Endothelial cell of hepatic sinusoid (primary cell): ENCODE measurements at regions not wholly inside any gene's neighbourhood (a gene's known extent, or its start where the extent isn't known, plus 50 kb on each side); places are given as distances from the start of the nearest gene placed in this dataset.

Experiments used
- in situ Hi-C: cut with HindIII; loops from 2 replicates; pipeline ENCODE4 v1.10.0; 2017; ENCODE audit warnings: low sequenced_read_pairs

DNA sequence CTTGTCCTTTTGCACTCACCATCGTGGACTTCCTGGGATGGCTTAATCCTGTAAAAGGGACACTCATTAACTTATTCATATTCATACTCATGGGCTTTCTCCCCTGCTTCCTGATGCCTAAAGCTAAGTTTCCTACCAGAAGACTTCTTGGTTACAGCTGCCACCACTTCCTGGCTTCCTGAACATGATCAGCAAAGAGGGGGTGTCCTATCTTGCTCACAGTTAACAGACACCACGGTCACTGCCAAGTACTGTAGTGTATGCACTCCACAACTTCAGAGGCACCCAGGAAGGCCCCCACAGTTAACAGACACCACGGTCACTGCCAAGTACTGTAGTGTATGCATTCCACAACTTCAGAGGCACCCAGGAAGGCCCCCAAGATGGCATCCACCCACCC, 177.8 kb downstream of the SIPA1L2 start:
- in situ Hi-C loops, result no loop called here

DNA sequence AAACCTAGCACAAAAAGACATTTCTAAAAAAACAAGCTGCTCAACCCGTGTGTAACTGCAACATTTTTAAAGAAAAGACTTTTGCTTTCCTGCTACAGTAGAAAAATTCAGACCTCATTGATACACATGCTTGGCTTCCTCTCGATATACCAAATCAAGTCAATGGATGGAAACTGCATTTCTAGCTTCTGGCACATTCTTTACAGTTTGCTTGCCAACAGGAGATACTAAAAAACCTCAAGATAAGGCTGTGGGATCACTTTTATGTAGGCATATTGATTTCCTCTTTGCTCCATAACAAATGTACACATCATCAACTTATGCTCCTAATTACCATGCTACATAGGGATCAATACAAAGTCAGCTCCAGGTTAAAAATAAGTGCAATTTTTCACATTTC, 178.4 kb downstream of the SIPA1L2 start:
- in situ Hi-C loops, result no loop called here

DNA sequence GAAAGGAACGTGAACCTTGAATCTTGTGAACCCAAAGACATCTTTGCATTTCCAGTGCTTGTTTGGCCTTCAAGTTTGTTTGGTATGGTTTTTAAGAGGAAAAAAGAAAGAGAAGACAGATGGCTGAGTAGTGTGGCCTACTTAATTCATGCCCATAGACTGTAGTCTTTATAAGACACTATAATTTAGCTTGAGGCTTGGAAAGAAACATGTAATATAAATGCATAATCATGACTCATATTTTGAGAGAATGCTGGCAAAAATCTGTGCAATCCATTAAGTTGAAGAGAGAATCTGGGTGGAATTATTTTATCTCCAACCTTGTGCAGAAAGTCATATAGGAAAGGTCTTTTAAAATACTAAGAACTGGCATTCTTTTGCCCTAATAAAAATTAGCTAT, 179.3 kb downstream of the SIPA1L2 start:
- in situ Hi-C loops, result no loop called here

DNA sequence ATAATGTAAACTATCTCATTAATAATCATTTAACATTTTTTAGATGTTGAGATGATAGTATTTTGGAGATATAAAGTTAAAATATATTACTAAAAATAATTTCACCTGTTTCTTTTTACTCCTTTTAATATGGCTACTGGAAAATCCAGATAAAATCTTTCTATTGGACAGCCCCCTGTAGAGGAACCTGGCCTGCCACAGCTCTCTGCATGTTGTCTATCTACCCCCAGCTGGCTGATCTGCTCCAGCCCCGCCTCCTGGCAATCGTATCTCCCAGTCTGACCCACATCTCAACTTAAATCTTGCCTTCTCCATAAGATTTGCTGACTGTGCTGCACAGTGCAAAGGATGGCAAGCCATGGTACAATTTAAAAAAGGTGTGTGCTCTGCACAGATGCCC, 182.8 kb downstream of the SIPA1L2 start:
- in situ Hi-C loops, result no loop called here

DNA sequence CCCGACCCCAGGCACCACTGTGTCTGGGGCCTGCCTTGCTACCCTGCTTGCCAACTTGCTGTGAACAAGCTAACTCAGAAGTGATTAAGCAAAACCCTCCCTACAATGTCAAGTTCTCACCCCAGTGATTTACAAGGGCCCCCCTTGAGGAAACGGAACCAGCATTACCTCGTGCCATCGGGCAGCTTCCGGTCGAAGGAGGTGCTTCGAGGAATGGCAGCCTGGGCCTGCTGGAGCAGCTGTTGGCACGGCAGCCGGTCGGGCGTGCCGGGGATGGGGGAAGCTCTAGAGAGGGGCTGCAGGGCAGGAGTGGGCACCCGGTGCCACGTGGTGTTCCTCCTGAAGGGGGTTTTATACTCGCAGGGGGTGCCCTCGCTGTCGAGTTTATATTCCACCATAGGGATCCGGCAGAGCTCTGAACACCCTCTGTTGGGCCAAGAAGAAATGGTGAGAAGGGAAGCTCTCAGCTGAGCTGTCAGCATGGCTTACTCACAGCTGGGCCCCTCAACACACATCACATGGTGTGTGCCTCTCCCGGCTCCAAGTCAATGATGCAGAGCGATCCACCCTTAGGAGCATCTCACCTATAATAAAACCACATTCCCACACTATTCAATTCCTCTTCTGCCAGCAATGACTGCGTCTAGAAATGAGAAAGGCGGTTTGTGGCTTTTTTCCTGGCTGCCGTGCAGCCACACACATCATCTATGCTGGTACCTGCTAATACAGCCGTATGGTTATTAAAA, 184.4 kb downstream of the SIPA1L2 start:
- in situ Hi-C loops, result no loop called here

DNA sequence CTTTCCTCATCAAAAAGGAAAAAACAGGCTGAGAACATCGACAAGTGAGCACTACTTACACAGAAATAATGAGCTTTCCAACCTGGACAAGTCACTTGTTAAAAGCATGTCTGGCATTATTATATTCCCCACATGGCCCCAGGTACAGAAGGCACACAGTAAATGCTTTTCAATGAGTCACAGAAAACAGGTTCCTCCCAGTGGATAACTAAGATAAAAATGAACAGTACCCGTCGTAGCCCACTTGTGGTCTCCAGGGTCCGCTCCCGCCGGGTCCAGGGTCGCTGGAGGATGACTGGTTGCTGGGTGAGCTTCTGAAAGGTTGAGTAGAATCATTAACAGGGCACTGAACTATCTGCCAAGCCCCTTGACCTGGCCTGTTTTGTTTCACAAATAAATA, 186.6 kb downstream of the SIPA1L2 start:
- in situ Hi-C loops, result no loop called here

DNA sequence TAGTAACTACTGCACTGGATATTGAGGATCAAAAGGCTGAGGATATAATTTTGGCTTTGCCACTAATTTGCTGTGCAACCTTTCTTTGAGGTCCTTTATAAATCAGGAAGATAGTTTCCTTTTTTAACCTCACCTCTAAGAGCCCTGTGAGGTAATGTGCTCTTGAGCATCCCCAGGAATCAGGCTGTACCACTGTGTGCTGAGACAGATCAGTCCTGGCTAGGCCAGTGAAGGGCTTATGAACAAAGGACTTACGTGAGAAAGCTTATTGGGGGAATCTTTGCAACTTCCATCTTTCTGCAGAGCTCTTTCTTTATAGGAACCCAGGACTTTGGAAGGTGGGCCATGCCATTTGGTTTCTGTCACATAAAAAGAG, 188.9 kb downstream of the SIPA1L2 start:
- in situ Hi-C loops, result no loop called here

DNA sequence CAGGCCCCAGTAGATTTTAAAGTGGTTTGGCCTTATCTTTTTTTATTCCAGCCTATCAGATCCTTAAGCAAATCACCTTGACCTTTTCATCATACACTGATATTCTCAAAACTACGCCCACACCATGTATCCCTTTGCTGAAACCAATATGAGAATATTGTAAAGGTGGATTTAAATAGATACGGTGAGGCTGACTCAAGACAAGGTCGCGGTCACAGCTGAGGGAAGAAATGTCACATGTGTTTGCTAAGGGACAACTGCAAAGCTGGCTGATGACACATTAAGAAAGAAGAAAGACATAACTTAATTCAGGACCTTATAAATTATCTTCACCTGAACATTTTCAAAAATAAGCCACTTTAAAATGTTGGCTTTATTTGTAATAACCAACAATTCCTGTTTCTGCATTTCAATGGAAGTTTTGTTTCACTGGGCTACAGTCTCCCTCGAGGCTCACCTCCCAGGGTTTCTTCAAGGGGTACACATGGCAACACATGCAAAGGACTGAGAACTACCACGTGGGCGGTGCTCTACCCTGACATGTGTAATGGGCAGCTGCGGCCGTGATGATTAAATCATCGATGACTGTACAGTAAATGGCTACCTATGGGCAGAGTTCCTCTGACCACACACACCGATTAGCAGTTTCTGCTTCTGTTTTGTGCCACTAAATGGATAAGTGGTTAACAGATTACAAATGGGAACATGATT, 189.5 kb downstream of the SIPA1L2 start:
- in situ Hi-C loops, result no loop called here

DNA sequence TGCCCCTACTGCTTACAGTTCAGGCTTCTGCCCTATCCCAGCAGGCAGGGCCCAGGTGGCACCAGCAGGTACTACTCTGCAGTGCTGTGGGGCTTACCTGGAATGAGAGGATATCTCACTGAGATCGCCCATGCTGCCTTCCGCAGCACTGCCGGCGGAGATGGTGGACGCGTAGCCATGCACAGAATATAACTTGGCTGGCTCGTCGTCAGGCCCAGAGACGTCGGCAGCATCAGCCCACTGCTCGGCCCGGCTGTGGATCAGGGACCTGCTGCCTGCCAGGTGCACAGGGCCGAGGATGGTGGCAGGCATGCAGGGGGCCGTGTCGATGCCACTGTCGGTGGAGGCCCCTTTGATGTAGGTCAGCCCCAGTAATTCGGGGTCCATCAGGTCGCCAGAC, 190.9 kb downstream of the SIPA1L2 start:
- in situ Hi-C loops, result no loop called here

DNA sequence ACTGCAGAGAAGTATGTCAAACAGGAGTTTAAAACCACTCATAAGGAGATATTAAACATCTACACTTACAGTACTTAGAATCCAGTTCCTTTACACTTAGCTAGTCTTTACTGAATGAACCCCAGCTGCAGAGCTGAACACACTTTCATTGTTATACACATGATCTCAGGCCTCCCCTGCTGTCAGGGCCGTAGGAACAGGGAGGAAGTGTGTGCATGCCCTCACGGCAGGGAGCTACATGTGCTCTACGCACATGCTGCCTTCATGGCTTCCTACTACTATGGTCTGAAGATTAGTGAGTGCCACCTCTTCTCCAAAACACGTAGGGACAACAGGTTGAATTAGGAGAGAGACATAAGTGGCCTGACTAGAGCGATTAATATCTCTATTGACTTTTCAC, 191.5 kb downstream of the SIPA1L2 start:
- in situ Hi-C loops, result no loop called here

DNA sequence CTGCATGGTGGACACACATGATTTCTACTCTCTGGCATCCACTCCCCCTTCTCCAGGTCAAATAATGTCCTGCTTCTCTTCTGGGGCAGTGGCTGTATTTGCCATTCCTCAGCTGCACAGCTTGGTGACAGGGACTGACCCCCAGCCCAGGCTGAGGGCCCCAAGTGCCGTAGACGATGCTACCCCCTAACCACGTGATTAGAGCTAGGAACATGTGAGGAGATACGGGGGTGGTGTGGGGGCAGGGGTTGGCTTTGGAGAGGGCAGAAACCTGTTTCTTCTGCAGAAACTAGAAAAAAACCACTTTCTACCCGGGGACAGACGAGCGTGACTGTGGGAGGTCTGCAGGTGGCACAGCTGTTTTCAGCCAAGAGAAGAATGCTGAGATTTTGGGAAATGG, 192.4 kb downstream of the SIPA1L2 start:
- in situ Hi-C loops, result no loop called here

DNA sequence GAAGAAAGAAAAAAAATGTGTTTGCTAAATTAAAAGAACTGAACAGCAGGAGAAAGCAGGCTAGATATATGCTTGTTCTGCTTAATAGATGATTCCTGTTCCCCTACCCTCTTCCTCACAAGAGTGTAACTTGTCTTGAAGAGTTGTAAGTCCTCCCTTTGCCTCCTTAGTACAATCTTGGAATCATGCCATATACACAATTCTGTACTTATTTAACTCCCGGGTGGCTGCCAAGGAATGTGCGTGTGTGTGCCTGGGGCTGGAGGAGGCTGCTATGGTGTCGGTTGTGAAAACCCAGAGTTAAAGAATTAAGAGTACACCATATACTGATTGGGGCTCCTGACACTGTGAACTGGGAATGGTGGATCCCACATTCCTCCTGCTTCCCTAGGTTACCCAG, 194.2 kb downstream of the SIPA1L2 start:
- in situ Hi-C loops, result no loop called here

DNA sequence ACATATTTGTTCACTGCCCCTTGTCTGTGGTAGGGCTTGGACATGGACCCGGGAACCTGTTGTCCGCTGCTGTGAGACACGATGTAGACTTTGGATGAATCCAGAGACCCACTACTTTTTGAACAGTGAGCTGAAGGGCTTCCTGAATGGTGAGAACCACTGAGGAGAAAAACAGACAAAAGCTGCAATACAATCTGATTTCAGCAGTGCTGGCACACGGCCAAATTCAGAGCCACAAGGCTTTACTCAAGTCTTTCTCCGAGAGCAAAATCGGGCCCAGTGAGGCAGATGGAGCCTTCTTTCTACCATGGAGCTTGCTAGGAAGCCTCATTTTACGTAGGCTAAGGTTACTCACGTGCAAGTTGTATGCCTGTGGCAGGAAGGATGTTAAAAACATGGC, 197.6 kb downstream of the SIPA1L2 start:
- in situ Hi-C loops, result no loop called here

DNA sequence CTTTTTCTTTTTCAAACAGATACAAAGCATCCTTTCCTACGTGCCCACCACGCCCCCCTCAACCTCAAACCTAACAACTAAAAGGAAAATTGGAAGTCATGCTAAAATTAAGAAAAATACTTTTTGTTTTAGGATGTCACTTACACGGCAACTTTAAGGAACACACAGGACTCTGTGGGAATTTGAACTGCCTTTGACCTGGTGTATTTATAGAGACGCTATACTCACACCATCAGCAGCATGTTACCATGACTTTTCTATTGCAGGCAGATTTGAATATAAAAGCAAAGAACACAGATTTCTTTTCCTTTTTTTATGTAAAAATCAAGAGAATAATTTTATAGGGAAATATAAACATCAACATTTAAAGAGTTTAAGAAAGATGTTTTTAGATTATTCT, 198.2 kb downstream of the SIPA1L2 start:
- in situ Hi-C loops, result no loop called here

DNA sequence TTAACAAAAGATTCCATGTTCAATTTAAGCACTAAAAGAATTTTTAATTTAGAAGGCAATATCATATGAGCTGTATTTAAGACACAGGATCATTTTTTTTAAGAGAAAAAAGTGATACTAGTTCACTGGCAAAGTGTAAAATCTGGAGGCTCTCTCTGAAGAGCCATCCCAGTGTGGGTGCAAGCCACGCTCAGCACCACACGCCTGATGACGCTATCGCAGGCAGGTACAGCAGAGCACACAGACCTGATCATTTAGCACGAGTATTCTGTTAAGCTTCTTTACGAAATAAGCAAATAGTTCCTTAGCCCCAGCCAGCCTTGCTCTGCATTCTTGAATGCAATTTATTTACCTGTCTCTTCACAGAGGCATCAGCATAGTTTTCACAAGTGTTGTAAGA, 198.6 kb downstream of the SIPA1L2 start:
- in situ Hi-C loops, result no loop called here

DNA sequence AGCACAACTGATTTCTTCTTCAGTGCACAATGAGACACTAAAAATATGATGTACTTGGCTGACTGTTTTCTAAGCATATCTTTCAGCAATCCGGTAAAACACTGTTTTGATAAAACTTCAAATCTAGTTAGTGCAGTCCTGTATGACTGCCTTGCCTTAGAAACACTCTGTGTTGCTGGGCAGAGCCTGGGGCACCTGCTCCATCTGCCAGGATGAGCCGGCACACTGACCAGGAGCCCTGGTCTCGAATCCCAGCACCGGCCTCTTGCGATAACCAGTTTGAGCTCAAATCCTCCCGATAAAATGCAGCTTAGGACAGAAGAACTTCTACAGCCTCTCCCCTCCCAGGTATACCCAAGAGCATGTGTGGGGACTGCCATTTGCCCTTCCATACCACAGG, 199.5 kb downstream of the SIPA1L2 start:
- in situ Hi-C loops, result no loop called here

DNA sequence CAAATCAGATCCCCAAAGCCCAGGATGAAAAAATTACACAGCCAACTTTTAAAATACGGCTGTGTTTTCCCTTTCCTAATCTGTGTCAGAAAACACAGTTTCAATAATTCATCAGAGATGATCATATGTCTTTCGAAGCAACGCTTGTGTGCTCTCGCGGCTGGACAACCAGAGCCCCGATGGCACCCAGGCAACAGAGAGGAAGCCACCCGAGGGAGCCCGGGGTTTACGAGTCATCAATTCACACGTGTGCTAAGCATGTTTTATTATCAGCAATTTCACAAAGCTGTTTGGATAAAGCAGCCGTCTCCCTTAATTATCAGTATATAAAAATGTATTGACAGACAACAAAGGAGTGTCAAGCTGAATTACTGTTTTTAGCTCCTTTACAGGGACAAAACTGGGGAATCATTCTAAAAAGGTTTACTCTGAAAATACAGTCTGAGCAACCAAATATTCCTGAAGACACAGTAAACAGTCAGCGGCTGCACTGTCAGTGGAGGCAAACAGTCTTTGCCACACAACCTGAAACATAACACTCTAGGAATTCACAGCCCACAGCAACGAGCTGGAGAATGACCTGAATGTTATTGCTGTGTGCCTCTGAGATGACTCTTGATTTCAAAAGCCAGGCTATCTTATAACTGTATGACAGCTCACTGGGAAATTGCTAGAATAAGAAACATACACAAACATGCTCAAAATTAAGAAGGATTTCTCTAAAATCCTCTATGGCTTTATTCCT, 201.0 kb downstream of the SIPA1L2 start:
- in situ Hi-C loops, result no loop called here

DNA sequence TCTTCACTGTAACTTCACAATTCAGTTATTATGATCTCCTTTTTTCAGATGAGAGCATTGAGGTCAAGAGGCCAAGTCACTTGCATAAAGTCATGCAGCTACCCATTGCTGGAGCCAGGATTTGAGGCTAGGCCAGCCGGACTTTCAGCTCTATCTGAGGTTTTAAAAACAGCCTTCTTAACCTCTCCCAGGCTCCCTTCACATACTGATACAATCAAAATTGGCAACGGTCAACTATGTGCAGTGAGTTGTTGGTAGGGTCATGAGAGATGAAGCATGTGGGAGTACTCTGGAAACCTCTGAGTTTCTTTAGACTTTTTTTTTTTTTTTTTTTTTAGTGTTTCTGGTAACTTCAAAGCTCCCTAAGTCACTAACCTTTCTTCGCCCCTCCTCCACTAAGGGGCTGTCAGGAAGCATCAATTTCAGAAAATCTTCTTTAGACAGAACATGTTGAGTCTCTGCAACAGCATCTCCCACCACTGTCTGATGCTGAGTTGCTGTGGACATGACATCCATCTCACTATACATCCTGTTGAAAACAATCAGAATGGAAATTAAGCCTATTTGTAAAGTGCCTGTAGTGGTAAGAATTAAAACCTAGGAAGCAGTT, 201.8 kb downstream of the SIPA1L2 start:
- in situ Hi-C loops, result no loop called here

DNA sequence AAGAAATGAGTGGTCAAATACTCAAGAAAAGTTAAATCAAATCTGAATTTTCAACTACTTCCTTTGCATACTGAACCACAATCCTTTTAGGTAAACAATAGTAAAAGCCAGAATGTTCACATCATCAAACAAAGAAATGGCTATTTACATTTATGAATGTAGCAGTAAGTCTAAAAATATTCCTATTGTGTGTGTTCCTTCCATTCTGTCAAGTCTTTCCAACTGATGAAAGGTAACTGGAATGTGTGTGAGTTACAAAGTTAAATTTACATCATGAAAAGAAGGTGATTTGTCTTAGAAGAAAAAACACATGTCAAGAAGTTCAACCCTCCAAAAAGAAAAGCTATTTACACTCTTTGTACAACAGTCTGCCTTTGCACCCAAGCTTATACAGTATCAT, 203.1 kb downstream of the SIPA1L2 start:
- in situ Hi-C loops, result no loop called here

DNA sequence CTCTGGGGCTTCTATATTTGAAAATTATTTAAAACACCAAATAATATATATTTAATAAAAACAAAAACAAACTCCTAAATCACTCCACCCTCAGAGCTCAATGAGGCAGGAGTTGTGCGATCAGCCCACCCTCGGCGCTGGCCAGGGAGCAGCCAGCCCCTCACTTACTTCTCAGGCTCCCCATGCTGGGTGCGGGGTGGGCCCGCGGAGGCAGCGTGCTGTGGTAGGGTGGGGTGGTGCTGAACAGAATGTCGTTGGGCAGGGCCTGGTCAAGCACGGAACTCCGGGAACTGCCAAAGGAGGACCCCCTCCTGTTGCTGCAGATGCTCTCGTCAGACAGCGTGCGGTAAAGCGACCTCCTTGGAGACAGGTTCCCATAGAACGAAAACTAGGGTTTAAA, 204.5 kb downstream of the SIPA1L2 start:
- in situ Hi-C loops, result no loop called here

DNA sequence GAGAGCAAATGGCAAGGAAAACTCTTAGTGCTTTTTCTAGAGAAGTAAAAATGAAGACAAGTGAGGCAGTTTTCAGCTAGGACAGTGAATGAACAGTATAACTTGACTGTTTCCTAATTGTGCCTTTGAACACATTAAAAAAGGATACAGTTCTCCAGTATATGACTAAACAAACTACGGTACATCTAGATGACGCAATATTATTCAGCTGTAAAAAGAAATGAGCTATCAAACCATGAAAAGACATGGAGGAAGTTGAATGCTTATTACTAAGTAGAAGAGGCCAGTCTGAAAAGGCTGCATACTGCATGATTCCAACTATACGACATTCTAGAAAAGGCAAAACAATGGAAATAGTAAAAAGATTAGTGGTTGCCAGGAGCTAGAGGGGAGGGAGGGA, 206.3 kb downstream of the SIPA1L2 start:
- in situ Hi-C loops, result no loop called here

DNA sequence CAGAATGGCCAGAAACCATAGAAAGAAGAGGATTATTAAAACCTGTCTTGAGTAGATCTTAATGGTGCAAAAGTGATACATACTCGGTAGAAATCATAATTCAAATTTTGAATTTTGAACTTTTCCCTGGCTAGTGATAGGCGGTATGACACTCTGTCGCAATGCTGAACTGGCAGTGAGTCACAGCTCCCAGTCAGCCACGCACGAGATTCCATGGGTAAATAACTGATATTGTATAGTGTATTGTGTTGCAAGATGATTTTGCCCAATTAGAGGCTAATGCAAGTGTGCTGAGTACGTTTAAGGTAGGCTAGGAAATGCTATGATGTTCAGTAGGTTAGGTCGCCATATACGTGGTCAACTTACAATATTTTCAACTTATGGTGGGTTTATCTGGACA, 207.0 kb downstream of the SIPA1L2 start:
- in situ Hi-C loops, result no loop called here
